ENCODE measurements at regions not wholly inside any gene's neighbourhood (a gene's known extent, or its start where the extent isn't known, plus 50 kb on each side); places are given as distances from the start of the nearest gene placed in this dataset.

DNA sequence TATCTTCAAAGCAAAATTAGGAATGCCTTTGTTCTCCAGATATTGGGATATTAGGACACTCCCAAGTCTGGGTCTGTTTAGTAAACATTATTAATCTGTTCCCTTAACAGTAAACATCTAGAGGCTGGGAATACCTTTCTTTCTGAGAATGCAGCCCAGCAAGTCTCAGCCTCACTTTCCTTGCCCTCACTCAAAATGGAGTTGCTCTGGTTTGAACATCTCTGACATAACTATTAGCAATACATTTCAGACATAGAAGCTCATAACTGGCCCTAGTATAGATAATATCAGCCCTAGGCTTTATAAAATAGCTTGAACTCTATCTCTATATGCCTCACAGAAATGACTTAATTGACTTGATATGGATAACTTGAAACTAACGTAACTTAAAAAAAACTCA is 299.8 kb downstream of the SPATA18 start (continued):
- TF ChIP-seq SIX5 (IDR thresholded peaks at IDR 0.05; ENCODE audit: low read depth, low read length), result no peak

DNA sequence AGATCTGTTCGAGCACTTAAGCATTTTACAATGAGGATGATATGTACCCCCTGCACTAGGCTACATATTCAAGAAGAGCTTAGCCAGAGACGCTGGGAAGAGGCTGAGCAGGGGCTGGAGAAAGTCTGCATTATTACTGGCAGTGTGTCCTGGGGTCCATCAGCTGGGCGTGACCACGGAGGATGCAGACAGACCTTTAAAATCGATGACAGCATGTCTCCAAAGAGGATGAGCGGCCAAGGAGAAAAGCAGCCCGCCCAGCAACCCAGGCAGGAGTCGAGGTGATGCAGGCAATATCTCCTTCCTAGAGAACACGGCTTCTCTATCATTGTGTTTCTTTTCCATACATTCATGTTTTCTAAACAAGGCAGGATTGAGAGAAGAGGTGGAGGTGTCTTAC is 300.7 kb downstream of the USP46 start:
- ChIA-PET CTCF (ENCODE audit: partially characterized antibody) (interaction anchor here (0.6 to 1.7 kb wide), 2 partner anchors 186 to 695 kb away, joined by 4 to 7 read pairs; no protein-coding TSS in a partner anchor), POLR2A (ENCODE audit: partially characterized antibody) (no interaction called here)
- WGBS, 2 experiments (ENCODE audit: extremely low coverage in 1 of 2, insufficient coverage in 1 of 2, insufficient read length in 1 of 2, insufficient replicate concordance in 2 of 2, low coverage in 1 of 2, low lambda C conversion rate in 2 of 2, missing lambda C conversion rate in 1 of 2), result 91% methylated on average over 9 of the region's 9 CpGs; no CpG with 5 or more reads in 1 of the 2 experiments
- Histone ChIP-seq H2AK5ac (ENCODE audit: low read depth, low read length) (no peak overlapping the region), H3K14ac (ENCODE audit: insufficient read length) (no peak overlapping the region), H3K79me1 (ENCODE audit: low read depth, low read length) (no peaks in the 10 kb centered on the region), H4K5ac (ENCODE audit: insufficient read length, low read depth, low read length) (no peak overlapping the region), H4K8ac (ENCODE audit: extremely low read depth, insufficient read depth, low read length) (no peak overlapping the region; the same call in 1 of the 2 replicates), H3K4me1 (replicated peaks in 1 of 4; ENCODE audit: control insufficient read depth in 3 of 4, insufficient read depth in 4 of 4, low read length in 3 of 4) (no peaks in the 10 kb centered on the region), H4K91ac (replicated peaks; ENCODE audit: insufficient read length, low read length) (no peak overlapping the region), H2BK12ac (ENCODE audit: low read depth, low read length) (no peak overlapping the region), H4K20me1 (replicated peaks in 1 of 2; ENCODE audit: control insufficient read depth in 1 of 2, insufficient read depth in 2 of 2, low read length in 2 of 2) (no peaks in the 10 kb centered on the region), H3K23me2 (ENCODE audit: low read depth, low read length) (no peaks in the 10 kb centered on the region), H3K9ac (replicated peaks in 1 of 4; ENCODE audit: extremely low read depth in 1 of 4, low read depth in 3 of 4, low read length in 3 of 4) (no peak overlapping the region), H2BK5ac (ENCODE audit: low read depth, low read length) (no peak overlapping the region), H3K18ac (ENCODE audit: extremely low read depth, low read length) (no peak overlapping the region), H3K56ac (replicated peaks; ENCODE audit: insufficient read length, low read depth, low read length) (no peak overlapping the region), H3K27me3 (replicated peaks in 1 of 4; ENCODE audit: control insufficient read depth in 3 of 4, extremely low read depth in 1 of 4, insufficient read depth in 3 of 4, low read length in 3 of 4) (no peaks in the 10 kb centered on the region), H2BK15ac (ENCODE audit: low read length) (no peak overlapping the region), H2BK120ac (replicated peaks; ENCODE audit: low read depth, low read length) (no peak overlapping the region), H3K36me3 (ENCODE audit: control insufficient read depth in 2 of 4, insufficient read depth in 4 of 4, low read length in 3 of 4) (no peaks in the 10 kb centered on the region), H3K4me2 (ENCODE audit: insufficient read depth in 1 of 2, low read depth in 2 of 2, low read length in 2 of 2) (no peak overlapping the region), H3K4ac (replicated peaks; ENCODE audit: insufficient read length, low read depth, low read length) (no peak overlapping the region), H3K79me2 (ENCODE audit: control insufficient read depth in 1 of 2, insufficient read depth in 2 of 2, low read length in 2 of 2) (no peaks in the 10 kb centered on the region), H3K4me3 (ENCODE audit: extremely low read depth in 1 of 4, insufficient read depth in 2 of 4, low read depth in 3 of 4, low read length in 4 of 4) (no peak overlapping the region), H3K9me3 (ENCODE audit: insufficient read depth in 2 of 2, low read depth in 1 of 2, low read length in 1 of 2) (no peaks in the 10 kb centered on the region), H3K27ac (ENCODE audit: low read depth, low read length) (no peak overlapping the region), H3K23ac (ENCODE audit: insufficient read length) (no peak overlapping the region), H2BK20ac (ENCODE audit: low read length) (no peak overlapping the region), H2AFZ (ENCODE audit: low read length) (no peak overlapping the region)
- FAIRE-seq, result no peak
- no peak for DNase-seq (ENCODE audit: low read depth in 1 of 2, low spot score in 2 of 2)
- no peak for TF ChIP-seq POLR2A (IDR thresholded peaks at IDR 0.05; ENCODE audit: control extremely low read depth in 1 of 2, low read depth in 2 of 2, low read length in 2 of 2)
- TF ChIP-seq TEAD4 (IDR thresholded peaks at IDR 0.05; ENCODE audit: low read depth, low read length), result no peak
- no peak for TF ChIP-seq TAF1 (IDR thresholded peaks at IDR 0.05; ENCODE audit: low read depth, low read length)
- TF ChIP-seq, protein P1, sequence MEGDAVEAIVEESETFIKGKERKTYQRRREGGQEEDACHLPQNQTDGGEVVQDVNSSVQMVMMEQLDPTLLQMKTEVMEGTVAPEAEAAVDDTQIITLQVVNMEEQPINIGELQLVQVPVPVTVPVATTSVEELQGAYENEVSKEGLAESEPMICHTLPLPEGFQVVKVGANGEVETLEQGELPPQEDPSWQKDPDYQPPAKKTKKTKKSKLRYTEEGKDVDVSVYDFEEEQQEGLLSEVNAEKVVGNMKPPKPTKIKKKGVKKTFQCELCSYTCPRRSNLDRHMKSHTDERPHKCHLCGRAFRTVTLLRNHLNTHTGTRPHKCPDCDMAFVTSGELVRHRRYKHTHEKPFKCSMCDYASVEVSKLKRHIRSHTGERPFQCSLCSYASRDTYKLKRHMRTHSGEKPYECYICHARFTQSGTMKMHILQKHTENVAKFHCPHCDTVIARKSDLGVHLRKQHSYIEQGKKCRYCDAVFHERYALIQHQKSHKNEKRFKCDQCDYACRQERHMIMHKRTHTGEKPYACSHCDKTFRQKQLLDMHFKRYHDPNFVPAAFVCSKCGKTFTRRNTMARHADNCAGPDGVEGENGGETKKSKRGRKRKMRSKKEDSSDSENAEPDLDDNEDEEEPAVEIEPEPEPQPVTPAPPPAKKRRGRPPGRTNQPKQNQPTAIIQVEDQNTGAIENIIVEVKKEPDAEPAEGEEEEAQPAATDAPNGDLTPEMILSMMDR (IDR thresholded peaks at IDR 0.05; ENCODE audit: control extremely low read depth in 1 of 3, insufficient read depth in 1 of 3, low read depth in 1 of 3, low read length in 3 of 3), result no peak
- TF ChIP-seq PHF8 (conservative IDR thresholded peaks at IDR 0.05; ENCODE audit: low read depth, low read length), result no peak
- no peak for TF ChIP-seq CHD1 (IDR thresholded peaks at IDR 0.05; ENCODE audit: low read depth, low read length)
- TF ChIP-seq KDM4A (IDR thresholded peaks at IDR 0.05; ENCODE audit: low read depth, low read length, severe bottlenecking), result no peak
- no peak for TF ChIP-seq RBBP5 (IDR thresholded peaks at IDR 0.05; ENCODE audit: borderline replicate concordance, low read depth, low read length)
- TF ChIP-seq, protein P2, sequence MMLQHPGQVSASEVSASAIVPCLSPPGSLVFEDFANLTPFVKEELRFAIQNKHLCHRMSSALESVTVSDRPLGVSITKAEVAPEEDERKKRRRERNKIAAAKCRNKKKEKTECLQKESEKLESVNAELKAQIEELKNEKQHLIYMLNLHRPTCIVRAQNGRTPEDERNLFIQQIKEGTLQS (IDR thresholded peaks at IDR 0.05; ENCODE audit: insufficient read depth, low read depth, low read length), result no peak
- TF ChIP-seq JUN (IDR thresholded peaks at IDR 0.05; ENCODE audit: low read depth, low read length), result no peak

Measured in H1 (cell line).